Upper lobe of left lung (tissue), 4 donors: ENCODE measurements at regions not wholly inside any gene's neighbourhood (a gene's known extent, or its start where the extent isn't known, plus 50 kb on each side); places are given as distances from the start of the nearest gene placed in this dataset.

Experiments
- CTCF ChIP-seq, 6 experiments: fragments of 450-650 bp in 4 of 6; fragments of 200-600 bp in 2 of 6; sonication (generic) in 2 of 6; IDR thresholded peaks; one replicate each; pipeline ENCODE4 v1.5.1; 2016 to 2019; ENCODE audit warnings: antibody characterized with exemption in 6 of 6
- POLR2A ChIP-seq, 4 donors: fragments of 450-650 bp; IDR thresholded peaks; one replicate each; pipeline ENCODE4 v1.5.1; 2016 to 2017; ENCODE audit warnings: antibody characterized with exemption in 4 of 4, mild to moderate bottlenecking in 2 of 4
- POLR2AphosphoS5 ChIP-seq, 2 donors: sonication (generic); formaldehyde crosslinking; IDR thresholded peaks; one replicate each; pipeline ENCODE4 v1.5.1; 2017; ENCODE audit warnings: antibody characterized with exemption in 2 of 2

- TF ChIP-seq CTCF (IDR thresholded peaks at IDR 0.05) (no peak), POLR2A (IDR thresholded peaks at IDR 0.05) (no peak), POLR2AphosphoS5 (IDR thresholded peaks at IDR 0.05) (no peak)
Observed at GRCh38 chr9:84519413-84519812, 150.1 kb upstream of the NTRK2 start.
